GM12878 (cell line): ENCODE measurements at regions not wholly inside any gene's neighbourhood (a gene's known extent, or its start where the extent isn't known, plus 50 kb on each side); places are given as distances from the start of the nearest gene placed in this dataset.

Source experiments
- ATAC-seq: fragments of 200-7000 bp; cut with Tn5 transposase; 3 replicates; pipeline ENCODE4 v1.9.1; 2020; ENCODE audit warnings: mild to moderate bottlenecking, moderate library complexity
- BruUV-seq: library from RNA; stranded (reverse); fragments of 400-500 nt; replicated peaks from 2 replicates; lab custom pipeline; 2021; lab: Mats Ljungman, UMichigan
- CTCF ChIA-PET: fragments of 300-600 bp; sonication (Branson Sonifier 250); formaldehyde crosslinking; extraction: SDS; loops from one replicate; lab custom pipeline; 2021; ENCODE audit warnings: inconsistent platforms; lab: Yijun Ruan, JAX
- POLR2A ChIA-PET: fragments of 350-600 bp; formaldehyde crosslinking; extraction: SDS; loops from one replicate; lab custom pipeline; 2021; ENCODE audit warnings: inconsistent platforms; lab: Charles Lee
- RAD21 ChIA-PET: fragments of 300-600 bp; sonication (Branson Sonifier 250); formaldehyde crosslinking; loops from one replicate; lab custom pipeline; 2023; ENCODE audit warnings: antibody characterized with exemption; ENCODE audit not compliant: unreplicated experiment; lab: Charles Lee
- SMC1A ChIA-PET: fragments of 300-600 bp; sonication (Branson Sonifier 250); formaldehyde crosslinking; loops from one replicate; lab custom pipeline; 2023; ENCODE audit not compliant: unreplicated experiment, uncharacterized antibody; lab: Charles Lee
- DNase-seq: peaks from one replicate; pipeline ENCODE4 v3.0.0-alpha.2; 2011; ENCODE audit warnings: low read depth, low spot score
- FAIRE-seq: peaks from 3 replicates; lab custom pipeline; 2011; peaks lifted over from hg19 to GRCh38; lab: Jason Lieb, UNC
- H2AFZ ChIP-seq: 2 replicates; pipeline ENCODE4 v1.6.0; 2011; ENCODE audit warnings: low read depth, low read length, control low read depth; ENCODE audit not compliant: control insufficient read depth
- H3K27ac ChIP-seq: 2 replicates; pipeline ENCODE4 v1.5.1; 2011; ENCODE audit warnings: control low read depth; ENCODE audit not compliant: control insufficient read depth, insufficient read depth
- H3K27me3 ChIP-seq, 2 experiments: replicated peaks in 1 of 2; 2 replicates each; pipeline versions ENCODE4 v1.6.0 to v1.6.1; 2011; ENCODE audit warnings: low read length in 1 of 2; ENCODE audit not compliant: control insufficient read depth in 2 of 2, insufficient read depth in 2 of 2
- H3K36me3 ChIP-seq, 2 experiments: 2 replicates each; pipeline ENCODE4 v1.5.1; 2011; ENCODE audit warnings: low read length in 1 of 2; ENCODE audit not compliant: control insufficient read depth in 2 of 2, insufficient read depth in 2 of 2
- H3K4me1 ChIP-seq: 2 replicates; pipeline ENCODE4 v1.6.1; 2011; ENCODE audit warnings: mild to moderate bottlenecking, low read length, moderate library complexity, mixed read lengths; ENCODE audit not compliant: control insufficient read depth, insufficient read depth
- H3K4me2 ChIP-seq: 2 replicates; pipeline ENCODE4 v1.6.0; 2011; ENCODE audit warnings: control low read depth; ENCODE audit not compliant: control insufficient read depth, insufficient read depth
- H3K4me3 ChIP-seq: fragments of 200-600 bp; sonication (generic); 2 replicates; pipeline ENCODE4 v1.5.1; 2016
- H3K79me2 ChIP-seq: 2 replicates; pipeline ENCODE4 v1.6.0; 2011; ENCODE audit warnings: low read length; ENCODE audit not compliant: control insufficient read depth, insufficient read depth
- H3K9ac ChIP-seq: 2 replicates; pipeline ENCODE4 v1.8.0; 2011; ENCODE audit warnings: low read length, control low read depth, mixed read lengths; ENCODE audit not compliant: control insufficient read depth, insufficient read depth
- H3K9me3 ChIP-seq: replicated peaks from 3 replicates; pipeline ENCODE4 v1.5.1; 2011; ENCODE audit warnings: mild to moderate bottlenecking, low read length; ENCODE audit not compliant: control insufficient read depth, insufficient read depth
- H4K20me1 ChIP-seq: 2 replicates; pipeline ENCODE4 v1.6.0; 2011; ENCODE audit not compliant: control insufficient read depth, insufficient read depth
- BRCA1 ChIP-seq: IDR thresholded peaks from 2 replicates; pipeline ENCODE4 v1.6.1; 2011; ENCODE audit warnings: low read depth, low read length, improper control_type of control experiment
- IKZF1 ChIP-seq: fragments of 450-650 bp; conservative IDR thresholded peaks from 2 replicates; pipeline ENCODE4 v1.6.1; 2017; ENCODE audit warnings: antibody characterized with exemption, mild to moderate bottlenecking
- ZNF274 ChIP-seq: IDR thresholded peaks from one replicate; pipeline ENCODE4 v1.8.0; 2011; ENCODE audit not compliant: insufficient read length, insufficient read depth
- WGBS: methylation state at CpG from one replicate; pipeline ENCODE4 v1.1.6; 2016; ENCODE audit warnings: low lambda C conversion rate; ENCODE audit not compliant: insufficient replicate concordance, insufficient coverage; ENCODE audit errors: missing lambda C conversion rate; 5-methylcytosine and 5-hydroxymethylcytosine counted together
- in situ Hi-C: fragments of 300-500 bp; cut with MboI; formaldehyde crosslinking; loops from 9 replicates; pipeline ENCODE4 v1.14.3; 2018; ENCODE audit warnings: mixed read lengths
- intact Hi-C: fragments of 100-400 bp; cut with micrococcal nuclease; formaldehyde crosslinking; loops from one replicate; pipeline ENCODE4 v1.14.2; 2022; ENCODE audit not compliant: unreplicated experiment
- TF ChIP-seq, protein P1 (sequence below): fragments of 450-650 bp; IDR thresholded peaks from 2 replicates; pipeline ENCODE4 v1.6.1; 2017; ENCODE audit warnings: low read depth, mild to moderate bottlenecking, moderate library complexity
- TF ChIP-seq, protein P2 (sequence below): IDR thresholded peaks from 2 replicates; pipeline ENCODE4 v1.6.1; 2011; ENCODE audit warnings: borderline replicate concordance, low read depth, mild to moderate bottlenecking, moderate library complexity, low read length; ENCODE audit not compliant: insufficient read depth, poor library complexity, severe bottlenecking

DNA sequence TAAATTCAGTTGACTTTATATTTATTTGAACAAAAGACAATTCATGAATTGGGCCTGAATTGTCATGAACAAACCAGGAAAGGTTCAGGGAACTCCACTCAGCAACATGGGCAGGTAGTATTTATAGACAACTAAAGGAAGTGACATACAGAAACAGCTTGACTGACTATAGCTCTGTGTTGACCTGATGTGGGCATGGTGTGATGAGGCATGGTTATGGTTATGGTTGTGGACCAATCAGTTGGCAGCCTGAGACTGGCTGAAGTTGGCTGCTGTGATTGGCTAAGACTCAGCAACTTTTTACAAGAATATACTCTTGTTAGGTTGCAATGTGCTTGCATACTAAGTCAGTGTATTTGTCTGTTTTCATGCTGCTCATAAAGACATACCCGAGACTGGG is 108.4 kb downstream of the HS3ST3B1 start:
- 11% methylated on average over 1 of the region's 1 CpG for WGBS
- no peak overlapping the region for H3K4me3 ChIP-seq
- H3K27ac ChIP-seq = no peak overlapping the region
- SMC1A ChIA-PET = no interaction called here
- no peaks in the 10 kb centered on the region; the same call in 2 of the 3 replicates for H3K9me3 ChIP-seq
- ATAC-seq (no peak), DNase-seq (no peak), FAIRE-seq (no peak)
- CTCF ChIA-PET = no interaction called here
- RAD21 ChIA-PET = no interaction called here
- in situ Hi-C loops (no loop called here), intact Hi-C loops (no loop called here)
- H2AFZ ChIP-seq = no peak overlapping the region
- no TSS peak for BruUV-seq
- no peak overlapping the region for H3K9ac ChIP-seq
- POLR2A ChIA-PET = no interaction called here
- H3K4me2 ChIP-seq = no peak overlapping the region
- TF ChIP-seq BRCA1 (no peak), ZNF274 (no peak), IKZF1 (no peak)
- TF ChIP-seq, protein P1, sequence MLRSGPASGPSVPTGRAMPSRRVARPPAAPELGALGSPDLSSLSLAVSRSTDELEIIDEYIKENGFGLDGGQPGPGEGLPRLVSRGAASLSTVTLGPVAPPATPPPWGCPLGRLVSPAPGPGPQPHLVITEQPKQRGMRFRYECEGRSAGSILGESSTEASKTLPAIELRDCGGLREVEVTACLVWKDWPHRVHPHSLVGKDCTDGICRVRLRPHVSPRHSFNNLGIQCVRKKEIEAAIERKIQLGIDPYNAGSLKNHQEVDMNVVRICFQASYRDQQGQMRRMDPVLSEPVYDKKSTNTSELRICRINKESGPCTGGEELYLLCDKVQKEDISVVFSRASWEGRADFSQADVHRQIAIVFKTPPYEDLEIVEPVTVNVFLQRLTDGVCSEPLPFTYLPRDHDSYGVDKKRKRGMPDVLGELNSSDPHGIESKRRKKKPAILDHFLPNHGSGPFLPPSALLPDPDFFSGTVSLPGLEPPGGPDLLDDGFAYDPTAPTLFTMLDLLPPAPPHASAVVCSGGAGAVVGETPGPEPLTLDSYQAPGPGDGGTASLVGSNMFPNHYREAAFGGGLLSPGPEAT = no peak
- TF ChIP-seq, protein P2, sequence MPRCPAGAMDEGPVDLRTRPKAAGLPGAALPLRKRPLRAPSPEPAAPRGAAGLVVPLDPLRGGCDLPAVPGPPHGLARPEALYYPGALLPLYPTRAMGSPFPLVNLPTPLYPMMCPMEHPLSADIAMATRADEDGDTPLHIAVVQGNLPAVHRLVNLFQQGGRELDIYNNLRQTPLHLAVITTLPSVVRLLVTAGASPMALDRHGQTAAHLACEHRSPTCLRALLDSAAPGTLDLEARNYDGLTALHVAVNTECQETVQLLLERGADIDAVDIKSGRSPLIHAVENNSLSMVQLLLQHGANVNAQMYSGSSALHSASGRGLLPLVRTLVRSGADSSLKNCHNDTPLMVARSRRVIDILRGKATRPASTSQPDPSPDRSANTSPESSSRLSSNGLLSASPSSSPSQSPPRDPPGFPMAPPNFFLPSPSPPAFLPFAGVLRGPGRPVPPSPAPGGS = no peak
- H3K27me3 ChIP-seq = no peaks in the 10 kb centered on the region
- H4K20me1 ChIP-seq = no peaks in the 10 kb centered on the region
- H3K4me1 ChIP-seq = no peaks in the 10 kb centered on the region
- H3K36me3 ChIP-seq = no peaks in the 10 kb centered on the region
- no peaks in the 10 kb centered on the region for H3K79me2 ChIP-seq
